Erythroblast (primary cell): ENCODE measurements at regions not wholly inside any gene's neighbourhood (a gene's known extent, or its start where the extent isn't known, plus 50 kb on each side); places are given as distances from the start of the nearest gene placed in this dataset.

Experiments used
- GATA1 ChIP-seq: IDR thresholded peaks from 2 replicates; pipeline ENCODE4 v1.6.1; 2011; ENCODE audit warnings: low read depth, mild to moderate bottlenecking, control low read depth, low read length, moderate library complexity
- POLR2A ChIP-seq: IDR thresholded peaks from 2 replicates; pipeline ENCODE4 v1.6.1; 2011; ENCODE audit warnings: mild to moderate bottlenecking, low read length

DNA sequence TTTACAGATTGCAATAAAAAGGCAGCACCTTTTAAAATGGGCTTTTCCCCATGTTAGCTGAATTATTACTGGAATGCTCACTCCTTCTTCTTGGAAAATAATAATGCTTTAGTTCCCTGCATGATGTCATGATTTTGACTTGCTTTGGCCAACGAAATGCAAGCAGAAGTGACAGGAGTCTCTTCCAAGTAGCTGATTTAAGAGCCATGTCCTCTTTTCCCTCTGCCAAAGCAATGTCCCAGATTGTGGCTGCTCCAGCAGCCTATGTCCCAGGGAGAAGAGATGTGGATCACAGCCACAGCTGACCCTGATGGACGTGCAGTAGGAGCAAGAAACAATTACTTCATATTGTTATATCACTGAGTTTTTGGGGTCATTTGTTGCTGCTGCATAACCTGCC is 246.6 kb downstream of the HAPSTR1 start:
- no peak for TF ChIP-seq POLR2A
- no peak for TF ChIP-seq GATA1
